ENCODE measurements at regions not wholly inside any gene's neighbourhood (a gene's known extent, or its start where the extent isn't known, plus 50 kb on each side); places are given as distances from the start of the nearest gene placed in this dataset.
"Not testable (repeated sequence)": the region's sequence is repeated elsewhere in the genome, so short reads cannot be mapped to it uniquely, and the experiment has no call there.

DNA sequence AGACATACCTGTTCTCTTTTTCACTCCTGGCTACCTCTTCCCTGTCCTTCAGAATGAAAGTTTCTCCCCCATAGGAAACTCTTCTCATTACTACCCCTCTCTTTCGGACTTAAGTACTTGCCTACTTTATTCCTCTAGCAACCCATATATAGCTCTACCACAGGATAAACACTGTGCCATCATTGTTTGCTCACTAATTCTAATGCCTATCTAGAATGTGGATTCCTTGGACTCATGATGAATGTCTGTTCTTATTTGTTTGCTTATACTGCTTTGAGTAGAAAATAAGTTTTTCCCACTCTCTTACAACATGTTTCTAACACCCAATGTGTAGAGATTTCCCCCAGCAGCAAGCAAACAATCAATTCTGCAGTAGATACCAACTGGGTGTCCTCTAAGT is 1094.9 kb downstream of the SLC6A15 start:
- DNase-seq (ENCODE audit: low read depth), result no peak

DNA sequence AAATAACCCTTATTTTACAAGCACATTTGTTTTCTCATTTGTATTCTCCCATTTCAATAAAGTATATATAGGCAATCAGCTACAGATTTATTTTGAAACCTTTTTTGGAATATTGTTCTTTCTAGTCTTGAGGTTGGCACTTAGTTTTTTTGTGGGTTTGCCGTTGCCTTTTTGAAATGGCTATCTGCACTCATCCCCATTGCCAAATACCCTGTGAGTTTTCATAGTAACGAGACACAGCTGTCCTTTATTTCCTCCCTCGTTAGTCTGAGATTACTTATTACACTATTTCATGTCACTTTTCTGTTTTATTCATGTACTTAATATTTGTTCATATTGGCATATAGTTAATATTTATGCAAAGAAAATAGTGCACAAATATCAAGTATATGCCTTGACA is 1104.0 kb downstream of the SLC6A15 start:
- no peak for DNase-seq (ENCODE audit: low read depth)

DNA sequence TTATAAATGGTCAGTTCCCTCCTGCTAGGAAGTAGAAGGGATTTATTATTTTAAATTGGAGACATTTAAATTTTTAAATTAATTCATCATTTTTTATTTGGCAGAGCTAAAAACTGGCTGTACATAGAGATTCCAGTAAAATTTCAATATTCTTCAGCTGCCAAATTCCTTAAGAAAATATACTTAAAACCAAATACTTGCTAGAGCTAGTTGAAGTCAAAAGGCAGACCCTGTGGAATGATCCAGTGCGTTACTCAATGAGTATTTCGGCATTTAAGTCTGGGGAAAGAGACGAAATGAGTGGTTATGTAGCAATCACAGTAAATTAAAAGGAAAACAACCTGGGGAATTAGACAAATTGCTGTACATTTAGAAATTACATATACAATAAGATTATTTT is 1104.7 kb downstream of the SLC6A15 start:
- DNase-seq (ENCODE audit: low read depth), result no peak

DNA sequence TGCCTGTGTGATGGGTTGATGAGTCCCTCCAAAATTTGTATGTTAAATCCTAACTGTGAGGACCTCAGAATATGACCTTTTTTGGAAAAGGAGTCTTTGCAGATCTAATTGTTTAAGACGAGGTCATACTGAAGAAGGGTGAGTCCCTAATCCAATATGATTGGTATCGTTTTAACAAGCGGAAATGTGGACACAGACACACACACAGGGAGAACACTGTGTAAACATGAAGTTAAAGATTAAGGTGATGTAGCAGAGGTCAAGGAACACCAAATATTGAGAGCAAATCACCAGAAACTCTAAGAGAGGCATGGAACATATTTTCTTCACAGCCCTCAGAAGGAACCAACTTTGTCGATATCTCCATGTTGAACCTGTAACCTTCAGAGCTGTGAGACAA is 1106.7 kb downstream of the SLC6A15 start:
- DNase-seq (ENCODE audit: low read depth), result no peak

DNA sequence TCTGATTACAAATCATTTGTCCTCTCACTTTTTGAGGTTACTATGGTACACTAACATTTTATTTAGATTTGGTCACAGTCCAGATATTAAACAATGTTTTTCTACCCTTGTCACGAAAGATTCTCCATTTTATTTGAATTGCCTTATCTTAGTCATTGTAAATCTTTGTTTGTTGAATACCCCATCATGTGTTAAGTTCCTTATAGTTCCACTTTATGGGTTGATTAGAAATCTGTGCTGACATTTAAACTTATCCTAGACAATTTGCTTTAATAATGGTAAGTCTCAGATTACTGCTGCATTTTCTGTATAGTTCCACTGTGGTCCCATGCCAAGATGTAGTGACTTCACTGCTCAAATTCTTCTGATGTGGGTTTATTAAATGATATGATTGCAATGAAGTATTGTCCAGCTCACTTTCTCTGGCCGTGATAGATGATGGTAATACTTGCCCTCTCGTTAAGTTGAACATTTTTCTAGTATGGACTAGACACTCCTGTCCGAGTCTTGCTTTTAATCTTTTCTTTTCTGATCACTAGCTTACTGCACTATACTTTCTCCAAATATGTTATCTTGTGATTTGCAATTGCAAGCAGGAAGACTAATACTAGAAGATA is 1107.3 kb downstream of the SLC6A15 start:
- DNase-seq (ENCODE audit: low read depth), result no peak

DNA sequence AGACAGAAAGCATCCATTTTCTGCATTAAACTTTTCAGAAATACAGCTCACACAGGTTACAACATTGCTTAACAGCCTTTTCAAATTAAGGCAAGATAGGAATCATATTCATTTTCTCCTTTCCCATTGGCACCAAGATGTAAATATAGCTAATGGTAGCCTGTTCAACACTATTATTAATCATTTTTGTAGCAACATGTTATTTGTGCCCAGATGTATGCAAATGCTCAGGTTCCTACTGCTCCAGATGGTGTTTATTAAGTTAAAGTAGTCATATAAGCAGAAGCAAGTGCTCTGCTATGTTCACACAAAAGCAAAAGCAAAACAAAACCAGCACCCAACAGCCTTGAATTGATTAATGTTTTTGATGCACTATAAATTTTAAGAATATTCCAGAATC is 1110.6 kb downstream of the SLC6A15 start:
- no peak for DNase-seq (ENCODE audit: low read depth)

DNA sequence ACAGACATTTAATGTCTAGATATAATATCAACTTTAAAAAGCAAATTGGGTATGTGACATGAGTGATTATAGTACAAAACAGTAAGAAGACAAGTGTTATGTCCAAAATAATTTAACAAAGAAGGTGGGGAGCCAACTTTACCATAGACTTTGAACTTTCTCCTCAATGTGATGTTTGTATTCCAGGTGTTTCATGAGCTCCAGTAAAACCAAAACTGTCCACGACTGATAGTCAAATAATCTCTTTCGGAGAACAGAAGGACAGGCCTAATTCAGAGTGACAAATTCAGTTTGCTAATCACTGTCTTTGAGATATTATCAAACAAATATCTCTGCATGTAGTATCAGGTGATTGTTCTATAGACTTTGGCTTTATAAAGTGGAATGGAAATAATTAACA is 1112.6 kb downstream of the SLC6A15 start:
- no peak for DNase-seq (ENCODE audit: low read depth)

DNA sequence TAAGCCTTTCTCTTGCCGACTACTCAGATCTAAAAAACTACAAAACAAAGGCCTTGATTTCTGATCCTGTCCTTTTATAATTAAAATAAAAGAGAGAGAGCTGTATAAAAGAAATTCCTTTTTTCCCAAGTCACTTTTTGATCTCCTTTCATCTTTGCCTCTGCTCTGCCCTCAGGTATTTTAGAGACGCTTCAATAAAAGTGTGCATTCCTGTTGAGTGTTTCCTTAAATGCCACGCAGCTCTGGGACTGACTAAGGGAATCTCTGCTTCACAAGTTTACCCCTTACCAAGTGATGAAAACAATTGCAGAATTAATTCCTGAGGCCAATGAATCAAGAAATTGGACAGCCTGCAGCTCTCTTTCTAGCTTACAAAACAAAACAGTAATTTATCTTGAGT is 1109.8 kb downstream of the TMTC2 start:
- DNase-seq (ENCODE audit: low read depth), result no peak

DNA sequence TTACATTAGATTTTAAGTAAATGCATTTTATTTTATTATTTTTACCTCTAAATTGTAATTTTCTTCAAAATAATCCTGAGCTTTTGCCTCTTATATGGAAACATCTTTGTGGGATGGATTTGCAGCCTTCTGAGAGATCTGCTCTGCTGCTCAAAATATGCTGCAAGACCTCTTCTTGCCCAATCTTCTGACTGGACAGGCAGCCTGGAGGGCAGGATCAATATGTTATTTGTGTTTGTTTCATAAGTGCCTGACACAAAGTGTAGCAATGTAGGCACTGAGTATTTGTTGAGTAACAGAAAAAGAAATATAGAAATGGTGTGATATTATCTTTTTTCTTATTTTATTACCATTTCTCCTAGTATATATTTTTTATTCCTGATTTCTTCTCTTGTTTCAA is 1106.9 kb downstream of the TMTC2 start:
- no peak for DNase-seq (ENCODE audit: low read depth)

DNA sequence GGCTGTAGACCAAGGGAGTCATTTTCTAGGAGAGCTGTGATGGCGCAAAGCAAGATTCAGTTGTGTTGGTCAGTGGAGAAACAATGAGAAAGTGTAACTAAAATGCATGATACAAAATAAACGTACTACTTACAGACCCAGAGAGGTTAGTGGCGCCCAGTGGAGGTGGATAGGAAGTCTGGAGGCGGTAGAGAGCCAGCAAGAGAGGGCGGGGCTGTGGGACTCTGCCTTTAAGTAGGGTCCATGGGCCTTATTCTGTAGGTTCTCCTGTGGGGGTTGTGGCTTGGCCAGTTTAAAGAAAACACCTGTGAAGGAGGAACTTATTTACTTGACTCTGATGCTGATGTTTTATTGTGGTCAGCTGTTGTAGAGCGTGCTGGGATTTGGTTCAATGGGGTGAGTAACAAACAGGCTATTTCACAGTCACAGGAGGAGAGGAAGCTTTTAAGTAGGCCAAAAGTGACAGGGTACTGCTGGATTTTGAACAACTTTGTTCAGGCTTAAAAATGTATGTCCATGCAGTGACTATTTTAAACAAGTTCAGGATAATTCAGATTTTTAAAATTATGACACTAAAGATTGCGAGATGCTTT is 1097.7 kb downstream of the TMTC2 start:
- DNase-seq (ENCODE audit: low read depth), result no peak

DNA sequence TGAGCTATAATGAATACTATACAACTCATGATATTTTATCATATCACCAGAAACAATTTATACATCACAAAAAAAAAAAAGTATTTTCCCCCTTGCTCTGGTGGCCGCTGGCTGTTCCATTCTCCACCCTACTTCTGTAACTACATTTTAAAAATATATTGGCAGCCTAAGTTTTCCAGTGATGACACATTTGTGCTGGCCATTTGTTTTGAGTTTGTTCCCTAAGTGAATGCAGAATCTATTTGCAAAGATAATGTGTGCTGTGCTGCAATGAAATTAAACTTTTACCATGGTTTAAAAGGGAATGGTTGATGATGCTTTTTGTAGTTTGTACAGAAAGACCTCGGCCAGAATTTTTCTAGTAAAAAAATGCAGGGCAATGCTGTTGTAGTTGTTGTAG is 1092.8 kb downstream of the TMTC2 start:
- DNase-seq (ENCODE audit: low read depth), result no peak

DNA sequence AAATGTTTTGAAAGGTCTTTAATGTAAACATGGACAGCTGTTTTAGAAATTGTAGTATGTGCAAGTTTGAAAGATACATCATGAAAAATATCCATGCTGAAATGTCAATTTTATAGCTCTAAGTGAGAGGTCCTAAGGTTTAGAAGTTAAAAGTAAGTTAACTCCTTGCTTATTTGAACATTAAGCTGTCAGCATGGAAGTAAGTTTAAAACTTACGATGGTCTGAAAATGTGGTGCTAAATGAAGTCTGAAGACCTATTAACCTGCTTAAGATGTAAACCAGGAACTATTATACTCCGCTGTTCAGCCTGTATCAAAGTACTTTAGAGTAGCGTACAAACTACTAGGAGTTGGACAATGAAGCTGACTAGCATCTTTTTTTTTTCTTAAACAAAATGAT is 1082.4 kb downstream of the TMTC2 start:
- no peak for DNase-seq (ENCODE audit: low read depth)

DNA sequence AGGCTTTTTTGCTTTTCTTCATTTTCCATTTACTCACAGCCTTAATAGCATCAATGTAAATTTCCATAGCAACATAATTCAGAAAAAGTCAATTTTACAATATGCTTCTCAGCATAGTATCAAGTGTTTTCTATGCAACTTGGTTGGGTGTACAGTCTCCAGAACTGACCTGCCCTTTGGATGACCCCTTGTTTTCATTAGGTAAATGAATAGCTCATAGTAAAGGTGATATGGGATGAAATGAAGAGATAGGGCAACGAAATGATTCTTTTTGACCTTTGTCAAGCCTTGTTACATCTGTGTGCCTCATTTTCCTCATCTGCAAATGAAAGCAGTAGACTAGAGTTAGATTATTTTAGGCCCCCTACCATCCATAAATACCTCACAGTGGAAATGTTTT is 1081.0 kb downstream of the TMTC2 start:
- DNase-seq (ENCODE audit: low read depth), result no peak

DNA sequence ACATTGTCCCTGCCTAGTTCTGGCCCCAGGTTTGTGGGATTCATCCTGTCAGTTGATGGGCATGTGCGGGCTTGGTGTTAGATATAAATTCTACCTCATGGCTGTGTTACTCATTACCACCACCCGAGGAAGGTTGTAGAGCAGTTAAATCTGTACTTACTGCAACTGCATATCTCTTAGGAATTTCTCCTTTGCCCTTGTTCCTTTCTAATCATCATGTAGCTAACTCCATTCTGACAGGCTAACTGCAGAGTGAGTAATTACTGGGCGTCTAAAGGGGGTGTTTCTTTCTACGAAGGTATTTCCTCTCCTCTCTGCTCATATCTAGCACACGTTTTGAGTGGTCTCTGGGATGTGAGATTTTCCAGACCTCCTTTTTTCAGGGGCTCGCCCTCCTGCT is 1076.7 kb downstream of the TMTC2 start:
- no peak for DNase-seq (ENCODE audit: low read depth)

DNA sequence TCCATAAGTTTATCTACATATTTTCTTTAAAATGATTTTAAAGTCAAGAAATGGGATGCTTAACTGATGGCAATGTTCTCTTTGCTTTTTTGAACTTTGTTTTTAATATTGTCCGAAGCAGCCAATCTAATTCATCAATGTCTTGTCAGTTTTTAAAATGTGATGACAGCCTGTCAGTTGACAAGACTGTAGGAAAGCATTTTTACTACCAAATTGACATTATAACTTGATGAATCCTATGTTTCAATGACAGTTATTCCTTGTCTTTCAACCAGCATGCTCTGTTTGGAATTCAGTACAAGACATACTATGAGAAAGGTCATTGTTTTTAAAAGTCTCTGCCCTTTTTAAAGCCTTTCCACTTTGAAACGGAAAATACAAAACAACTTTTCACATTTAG is 1073.2 kb downstream of the TMTC2 start:
- no peak for DNase-seq (ENCODE audit: low read depth)

DNA sequence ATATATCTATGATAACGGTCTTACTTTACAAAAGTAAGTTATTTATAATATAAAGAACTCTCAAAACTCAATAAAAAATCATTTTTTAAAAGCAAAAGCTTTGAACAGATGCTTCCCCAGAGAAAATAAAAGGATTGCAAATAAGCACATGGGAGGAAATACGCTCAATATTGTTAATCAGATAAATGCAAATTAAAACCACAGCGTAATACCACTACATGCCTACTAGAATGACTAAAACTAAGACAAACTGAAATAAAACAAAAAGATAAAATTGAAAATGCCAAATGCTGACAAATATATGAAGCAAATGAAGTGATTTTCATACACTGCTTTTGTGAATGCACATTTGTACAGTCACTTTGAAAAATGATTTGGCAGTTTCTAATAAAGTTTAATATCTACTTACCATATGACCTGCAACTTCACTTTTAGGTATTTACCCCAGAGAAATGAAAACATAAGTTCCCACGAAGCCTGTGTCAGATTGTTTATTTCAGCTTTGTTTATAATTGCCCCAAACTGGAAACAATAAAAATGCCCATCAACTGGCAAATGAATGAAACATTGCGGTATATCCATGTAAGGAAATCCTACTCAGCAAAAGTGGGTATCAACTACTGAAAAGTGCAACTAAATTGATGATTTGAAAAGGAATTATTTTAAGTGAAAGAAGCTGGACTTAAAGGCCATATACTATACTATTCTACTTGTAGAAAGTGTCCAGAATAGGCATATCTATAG is 1072.4 kb downstream of the TMTC2 start:
- no peak for DNase-seq (ENCODE audit: low read depth)

DNA sequence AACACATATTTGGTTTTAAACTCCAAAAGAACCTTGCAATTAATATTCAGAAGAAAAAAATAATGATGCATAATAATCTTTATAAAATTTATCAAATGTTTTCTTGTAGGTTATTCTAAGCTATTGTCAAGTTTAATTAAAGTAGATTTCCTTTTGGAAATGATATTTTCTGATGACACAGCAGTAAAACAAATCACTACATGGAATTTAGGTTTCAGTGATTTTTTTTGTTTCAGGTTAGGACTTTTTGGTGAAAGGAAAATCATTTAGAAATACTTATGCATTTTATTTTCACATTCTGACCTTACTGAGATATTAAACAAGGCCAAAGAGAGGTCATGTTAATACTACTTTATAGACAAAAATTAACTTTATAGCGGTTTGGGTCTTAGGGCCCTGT is 1067.2 kb downstream of the TMTC2 start:
- DNase-seq (ENCODE audit: low read depth), result no peak

DNA sequence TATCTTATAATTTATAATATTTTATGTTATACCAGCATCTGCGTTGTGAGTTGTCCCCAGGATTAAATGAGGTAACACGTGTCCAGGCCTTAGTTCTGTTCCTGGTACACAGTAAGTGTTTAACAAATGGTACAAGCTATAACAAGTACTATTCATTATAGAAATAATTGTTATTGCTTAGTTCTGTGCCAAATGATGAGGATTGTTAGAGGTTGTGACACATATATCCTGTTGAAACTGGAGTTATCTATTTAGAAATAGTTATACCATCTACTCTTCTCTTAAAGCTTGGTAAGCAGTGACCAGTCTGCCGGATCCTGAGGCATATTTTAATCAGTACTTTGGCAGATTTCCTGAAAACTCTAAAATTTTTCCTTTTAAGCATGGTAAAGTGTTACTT is 1066.5 kb downstream of the TMTC2 start:
- no peak for DNase-seq (ENCODE audit: low read depth)

DNA sequence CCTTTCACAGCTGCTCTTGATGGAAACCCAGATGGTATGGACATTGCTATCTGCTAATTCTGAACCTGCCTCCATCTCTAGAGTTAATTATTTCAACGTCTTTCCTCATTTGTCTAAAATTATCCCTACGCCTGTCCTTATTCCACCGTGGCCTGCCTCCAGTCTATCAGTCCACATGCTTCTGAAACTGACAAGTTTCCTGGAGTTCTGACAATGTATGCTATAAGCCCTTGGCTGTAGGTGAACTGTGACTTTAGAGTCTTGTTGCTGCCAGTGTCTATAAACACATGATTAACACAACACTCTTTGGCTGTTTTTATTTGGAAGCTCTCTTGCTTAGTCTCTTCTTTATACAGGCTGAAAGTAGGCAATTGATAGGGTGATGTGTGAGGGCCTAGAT is 1052.9 kb downstream of the TMTC2 start:
- DNase-seq (ENCODE audit: low read depth), result no peak

DNA sequence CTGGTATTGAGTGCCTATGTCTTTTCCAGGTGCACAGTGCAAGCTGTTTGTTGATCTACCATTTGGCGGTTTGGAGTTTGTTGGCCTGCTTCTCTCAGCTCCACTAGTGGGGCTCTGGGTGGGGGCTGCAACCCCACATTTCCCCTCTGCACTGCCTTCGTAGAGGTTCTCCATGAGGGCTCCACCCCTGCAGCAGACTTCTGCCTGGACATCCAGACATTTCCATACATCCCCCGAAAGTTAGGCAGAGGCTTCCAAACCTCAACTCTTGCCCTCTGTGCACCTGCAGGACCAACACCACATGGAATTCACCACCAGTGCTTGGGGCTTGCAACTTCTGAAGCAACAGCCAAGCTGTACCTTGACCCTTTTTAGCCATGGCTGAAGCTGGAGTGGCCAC is 1024.1 kb downstream of the TMTC2 start:
- no peak for DNase-seq (ENCODE audit: low read depth)

DNA sequence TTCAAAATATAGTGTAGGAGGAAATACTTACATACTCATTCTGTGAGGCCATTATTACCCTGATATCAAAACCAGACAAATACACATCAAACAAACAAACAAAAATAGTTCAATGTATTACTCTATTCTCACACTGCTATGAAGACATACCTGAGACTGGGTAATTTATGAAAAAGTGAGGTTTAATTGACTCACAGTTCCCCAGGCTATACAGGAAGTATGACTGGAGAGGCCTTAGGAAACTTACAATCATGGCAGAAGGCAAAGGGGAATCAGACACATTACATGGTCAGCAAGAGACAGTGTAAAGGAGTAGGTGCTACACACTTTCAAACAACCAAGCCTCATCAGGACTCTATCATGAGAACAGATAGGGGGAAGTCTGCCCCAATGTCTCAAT is 1023.2 kb downstream of the TMTC2 start:
- no peak for DNase-seq (ENCODE audit: low read depth)

DNA sequence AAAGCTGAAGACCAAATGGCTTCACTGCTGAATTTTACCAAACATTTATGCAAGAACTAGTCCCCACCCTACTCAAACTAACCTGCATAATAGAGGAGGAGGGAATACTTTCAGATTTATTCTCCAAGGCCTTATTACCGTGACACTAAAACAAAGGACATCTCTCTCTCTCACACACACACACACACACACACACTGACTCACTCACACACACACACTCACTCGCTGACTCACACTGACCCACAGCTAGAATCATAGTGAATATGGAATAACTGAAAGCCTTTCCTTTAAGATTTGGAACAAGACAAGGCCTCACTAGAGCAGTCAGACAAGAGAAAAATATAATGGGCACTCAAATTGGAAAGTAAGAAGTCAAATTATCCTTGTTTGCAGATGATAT is 1014.1 kb downstream of the TMTC2 start:
- DNase-seq (ENCODE audit: low read depth), result no peak

DNA sequence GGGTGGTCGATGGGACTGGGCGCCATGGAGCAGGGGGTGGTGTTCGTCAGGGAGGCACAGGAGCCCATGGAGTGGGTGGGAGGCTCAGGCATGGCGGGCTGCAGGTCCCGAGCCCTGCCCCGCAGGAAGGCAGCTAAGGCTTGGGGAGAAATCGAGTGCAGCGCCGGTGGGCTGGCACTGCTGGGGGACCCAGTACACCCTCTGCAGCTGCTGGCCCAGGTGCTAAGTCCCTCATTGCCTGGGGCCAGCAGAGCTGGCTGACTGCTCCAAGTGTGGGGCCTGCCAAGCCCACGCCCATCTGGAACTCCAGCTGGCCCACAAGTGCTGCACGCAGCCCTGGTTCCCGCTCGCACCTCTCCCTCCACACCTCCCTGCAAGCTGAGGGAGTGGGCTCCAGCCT is 1009.6 kb downstream of the TMTC2 start:
- DNase-seq (ENCODE audit: low read depth), result not testable (repeated sequence)

DNA sequence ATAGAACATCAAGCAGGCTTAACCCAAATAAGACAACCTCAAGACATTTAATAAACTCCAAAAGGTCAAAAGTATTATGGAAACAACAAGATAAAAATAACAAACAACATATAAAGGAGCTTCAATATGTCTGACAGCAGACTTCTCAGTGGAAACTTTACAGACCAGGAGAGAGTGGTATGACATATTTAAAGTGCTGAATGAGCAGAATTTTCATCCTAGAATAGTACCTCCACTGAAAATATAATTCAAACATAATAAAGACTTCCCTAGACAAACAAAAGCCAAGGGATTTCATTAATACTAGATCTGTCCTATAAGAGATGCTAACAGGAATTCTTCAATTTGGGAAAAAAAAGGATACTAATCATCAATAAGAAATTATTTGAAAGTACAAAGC is 1005.0 kb downstream of the TMTC2 start:
- DNase-seq (ENCODE audit: low read depth), result no peak
